ENCODE measurements at regions not wholly inside any gene's neighbourhood (a gene's known extent, or its start where the extent isn't known, plus 50 kb on each side); places are given as distances from the start of the nearest gene placed in this dataset.

GRCh38 chr15:49751751-49752150 is 130.9 kb downstream of the DTWD1 start:
- DNase-seq: no peak

DNA sequence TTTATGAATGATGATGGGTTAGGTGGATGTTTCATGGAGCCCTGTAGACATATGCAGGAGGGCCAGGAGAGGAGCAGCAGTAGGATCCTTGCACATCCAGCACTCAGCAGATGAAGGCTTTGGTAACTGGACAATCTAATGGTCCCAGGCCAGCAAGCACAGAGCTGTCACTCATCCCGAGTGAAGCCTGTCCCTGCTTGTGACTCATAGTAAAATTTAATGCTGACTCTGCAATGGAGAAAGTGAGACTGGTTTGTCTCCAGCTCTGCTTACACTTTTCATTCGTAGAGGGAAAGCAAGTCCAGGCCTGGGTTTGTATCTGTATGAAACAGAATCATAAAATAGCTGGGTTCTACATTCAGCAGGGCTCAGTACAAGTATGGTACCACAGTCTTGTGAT is 131.7 kb downstream of the DTWD1 start:
- DNase-seq: no peak

DNA sequence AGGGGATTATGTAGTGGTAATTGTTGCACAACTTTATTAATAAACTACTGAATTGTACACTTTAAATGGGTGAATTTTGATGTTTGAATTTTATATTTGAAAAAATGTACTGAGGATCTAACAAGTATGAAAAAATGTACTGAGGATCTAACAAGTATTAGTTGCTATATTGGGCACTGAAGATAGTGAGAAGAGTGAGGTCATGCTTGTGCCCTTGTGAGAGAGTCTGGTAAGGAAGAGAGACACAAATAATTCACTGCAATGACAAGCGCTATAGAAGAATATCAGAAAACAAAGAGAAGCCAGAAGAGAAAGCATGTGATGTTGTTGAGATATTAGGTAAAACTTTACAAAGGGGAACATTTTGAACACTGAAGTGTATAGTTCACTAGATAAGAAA is 137.6 kb downstream of the DTWD1 start:
- DNase-seq: no peak

DNA sequence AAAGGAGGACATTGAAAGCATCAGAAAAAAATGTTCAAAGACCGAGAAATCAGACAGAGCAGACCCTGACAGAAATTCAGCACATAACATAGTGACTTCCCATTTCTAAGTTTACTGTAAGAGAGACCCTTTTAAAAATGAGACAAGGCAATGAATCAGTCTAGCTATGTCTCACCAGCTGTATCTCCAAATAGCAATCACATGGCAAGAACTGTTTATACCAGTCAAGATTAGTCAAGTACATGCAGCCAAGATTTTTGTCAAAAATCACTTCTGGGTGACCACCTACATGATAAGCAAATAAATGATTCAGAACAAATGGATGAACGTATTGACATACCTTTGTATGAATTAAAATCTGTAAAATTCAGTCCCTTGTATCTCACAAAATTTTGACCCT is 138.0 kb downstream of the DTWD1 start:
- DNase-seq: no peak

GRCh38 chr15:49760749-49761148 is 139.9 kb downstream of the DTWD1 start:
- DNase-seq: no peak

DNA sequence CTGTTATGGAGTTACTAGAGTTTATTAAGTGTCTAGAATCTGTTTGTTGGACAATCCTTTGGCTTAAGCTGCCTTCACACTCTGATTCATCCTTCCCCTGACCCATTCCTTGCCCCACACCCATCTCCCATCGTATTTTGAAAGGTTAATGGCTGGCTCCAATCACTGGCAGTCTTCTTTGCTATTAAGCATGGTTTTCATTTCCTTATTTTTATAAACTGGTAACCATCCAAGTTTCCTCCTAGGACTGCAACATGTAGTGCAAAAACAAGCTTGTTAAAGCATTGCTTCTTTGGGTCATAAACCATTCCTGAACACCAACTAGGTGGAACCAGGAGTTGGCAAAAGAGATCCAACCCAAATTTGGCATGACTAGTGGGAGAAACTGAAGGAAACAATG is 148.4 kb downstream of the DTWD1 start:
- DNase-seq: no peak

- no peak for DNase-seq
These were observed 168.6 kb downstream of the DTWD1 start for GRCh38 chr15:49789436-49789835.

- no peak for DNase-seq
These were observed 173.1 kb downstream of the DTWD1 start for GRCh38 chr15:49793943-49794342.

- DNase-seq: no peak
These were observed 180.9 kb downstream of the DTWD1 start for GRCh38 chr15:49801796-49802195.
